IMR-90 (cell line): ENCODE measurements at regions not wholly inside any gene's neighbourhood (a gene's known extent, or its start where the extent isn't known, plus 50 kb on each side); places are given as distances from the start of the nearest gene placed in this dataset.

Experiments
- CHD1 ChIP-seq: IDR thresholded peaks from 2 replicates; pipeline ENCODE4 v1.6.1; 2012; ENCODE audit warnings: low read depth, low read length, improper control_type of control experiment
- CTCF ChIP-seq: conservative IDR thresholded peaks from 2 replicates; pipeline ENCODE4 v1.5.1; 2012; ENCODE audit warnings: mild to moderate bottlenecking, low read depth, low read length, improper control_type of control experiment
- POLR2A ChIP-seq: IDR thresholded peaks from 2 replicates; pipeline ENCODE4 v1.6.1; 2012; ENCODE audit warnings: mild to moderate bottlenecking, low read depth, low read length

GRCh38 chr11:29334776-29335130 lies 682.1 kb downstream of the KCNA4 start:
- TF ChIP-seq CTCF (no peak), POLR2A (no peak), CHD1 (no peak)
